GM19324 (cell line): ENCODE measurements at regions not wholly inside any gene's neighbourhood (a gene's known extent, or its start where the extent isn't known, plus 50 kb on each side); places are given as distances from the start of the nearest gene placed in this dataset.

Experiments used
- ATAC-seq: cut with Tn5 transposase; IDR thresholded peaks from one replicate; pipeline ENCODE4 v1.9.1; 2021; ENCODE audit warnings: mild to moderate bottlenecking, moderate library complexity; ENCODE audit not compliant: unreplicated experiment, low FRiP score

DNA sequence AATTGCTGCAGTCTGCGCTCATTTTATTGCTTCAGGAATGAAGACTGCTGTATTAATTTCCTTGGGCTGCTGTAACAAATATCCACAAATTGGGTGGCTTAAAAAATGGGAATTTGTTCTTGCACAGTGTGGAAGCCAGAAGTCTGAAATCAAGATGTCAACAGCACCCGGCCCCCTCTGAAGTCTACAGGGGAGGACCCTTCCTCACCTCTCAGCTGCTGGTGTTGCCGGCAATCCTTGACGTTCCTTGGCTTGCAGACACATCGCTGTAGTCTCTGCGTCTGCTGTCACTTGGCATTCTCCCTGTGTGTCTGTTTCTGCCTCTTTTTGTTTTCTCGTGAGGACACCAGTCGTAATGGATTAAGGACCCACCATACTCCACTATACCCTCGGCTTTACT is 166.2 kb downstream of the PTPN20 start:
- no peak for ATAC-seq

DNA sequence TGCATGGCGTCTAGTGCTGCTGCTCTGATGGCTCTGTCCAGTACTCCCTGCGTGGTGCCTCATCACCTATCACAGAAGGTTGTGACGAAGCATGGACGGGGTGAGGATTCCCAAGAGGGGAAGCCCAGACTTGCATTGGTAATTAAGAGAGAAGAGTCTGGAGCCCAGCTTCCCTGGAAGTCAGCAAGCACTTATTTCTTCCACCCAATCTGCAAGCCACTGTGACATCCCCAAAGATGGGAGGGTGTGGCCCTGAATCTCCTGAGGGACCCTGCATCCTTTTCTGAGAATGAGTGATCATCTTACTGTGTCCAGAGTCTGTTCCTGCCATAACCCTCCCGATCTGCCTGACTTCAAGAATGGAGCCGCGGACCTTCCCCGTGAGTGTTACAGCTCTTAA is 166.7 kb downstream of the PTPN20 start:
- no peak for ATAC-seq

DNA sequence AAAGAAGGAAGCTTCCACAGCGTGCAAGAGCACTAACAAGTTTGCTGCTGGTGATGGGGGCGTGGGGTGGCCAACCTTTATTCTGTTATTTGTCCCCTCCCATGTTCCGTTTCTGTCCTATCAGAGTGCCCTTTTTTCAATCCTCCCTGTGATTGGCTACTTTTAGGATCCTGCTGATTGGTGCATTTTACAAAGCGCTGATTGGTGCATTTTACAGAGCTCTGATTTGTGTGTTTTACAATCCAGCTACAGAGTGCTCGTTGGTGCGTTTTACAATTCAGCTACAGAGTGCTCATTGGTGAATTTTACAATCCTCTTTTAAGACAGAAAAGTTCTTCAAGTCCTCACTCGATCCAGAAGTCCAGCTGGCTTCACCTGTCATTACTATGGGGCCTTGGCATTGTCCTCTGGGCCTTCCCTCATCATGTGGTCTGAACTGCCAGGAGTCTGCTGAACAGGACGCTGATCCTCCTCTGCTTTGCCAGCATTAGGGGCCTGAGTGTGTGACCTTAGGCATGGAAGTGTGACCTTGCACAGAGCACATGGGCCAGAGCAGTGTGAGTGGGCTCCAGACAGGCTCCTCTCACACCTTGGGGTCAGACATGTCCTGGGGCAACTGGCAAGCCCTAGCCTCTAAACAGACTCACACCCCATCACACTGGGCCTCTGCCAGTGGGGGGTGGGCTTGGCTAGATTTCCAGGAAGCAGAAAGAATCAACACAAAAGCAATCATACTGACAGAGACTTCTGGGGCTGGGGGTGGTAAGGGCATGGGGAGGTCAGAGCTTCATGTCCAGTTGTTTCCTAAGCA is 167.4 kb downstream of the PTPN20 start:
- ATAC-seq = no peak

DNA sequence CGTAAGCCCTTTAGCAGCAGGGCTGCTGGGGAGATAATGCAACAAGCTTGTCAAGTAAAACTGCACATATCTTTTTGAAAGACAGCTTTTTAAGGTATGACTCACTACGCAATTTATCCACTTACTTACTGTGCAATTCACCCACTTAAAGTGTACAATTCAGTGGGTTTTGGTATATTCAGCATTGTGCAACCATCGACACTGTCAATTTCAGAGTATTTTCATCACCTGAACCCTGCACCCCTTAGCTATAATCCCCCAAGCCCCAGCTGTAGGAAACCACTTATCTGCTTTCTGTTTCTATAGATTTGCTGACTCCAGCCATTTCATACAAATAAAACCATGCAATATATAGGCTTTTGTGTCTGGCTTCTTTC is 168.0 kb downstream of the PTPN20 start:
- ATAC-seq = no peak

DNA sequence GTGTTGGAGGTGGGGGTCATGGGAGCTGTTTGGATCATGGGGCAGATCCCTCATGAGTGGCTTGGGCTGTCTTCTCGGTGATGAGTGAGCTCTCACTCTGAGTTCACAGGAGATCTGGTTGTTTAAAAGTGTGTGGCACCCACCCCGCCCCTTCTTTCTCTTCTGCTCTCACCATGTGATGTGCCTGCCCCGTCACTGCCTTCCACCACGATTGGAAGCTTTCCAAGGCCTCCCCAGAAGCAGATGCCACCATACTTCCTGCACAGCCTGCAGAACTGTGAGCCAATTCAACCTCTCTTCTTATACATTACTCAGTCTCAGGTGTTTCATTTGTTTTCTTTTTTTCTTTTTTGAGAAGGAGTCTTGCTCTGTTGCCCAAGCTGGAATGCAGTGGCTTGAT is 170.0 kb downstream of the PTPN20 start:
- no peak for ATAC-seq

DNA sequence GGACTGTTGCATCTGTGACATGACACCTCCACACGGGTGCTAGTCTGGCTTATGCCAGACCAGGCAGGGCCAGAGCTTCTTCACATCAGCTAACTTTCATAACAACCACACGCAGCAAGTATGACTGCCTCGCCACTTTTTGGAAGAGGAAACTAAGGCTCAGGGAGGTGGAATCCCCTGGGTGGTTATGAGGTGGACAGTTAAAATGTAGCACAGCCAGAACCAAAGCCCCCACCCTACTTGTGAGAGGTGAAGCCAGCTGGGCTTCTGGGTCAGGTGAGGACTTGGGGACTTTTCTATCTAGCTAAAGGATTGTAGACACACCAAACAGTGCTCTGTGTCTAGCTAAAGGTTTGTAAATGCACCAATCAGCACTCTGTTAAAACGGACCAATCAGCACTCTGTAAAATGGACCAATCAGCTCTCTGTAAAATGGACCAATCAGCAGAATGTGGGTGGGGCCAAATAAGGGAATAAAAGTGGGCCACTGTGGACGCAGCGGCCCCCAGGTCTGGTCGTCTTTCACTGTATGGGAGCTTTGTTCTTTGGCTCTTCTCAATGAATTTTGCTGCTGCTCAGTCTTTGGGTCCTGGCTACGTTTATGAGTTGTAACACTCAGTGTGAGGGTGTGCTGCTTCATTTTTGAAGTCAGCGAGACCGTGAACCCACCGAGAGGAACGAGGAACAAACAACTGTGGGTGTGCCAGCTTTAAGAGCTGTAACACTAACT is 171.0 kb downstream of the PTPN20 start:
- no peak for ATAC-seq

DNA sequence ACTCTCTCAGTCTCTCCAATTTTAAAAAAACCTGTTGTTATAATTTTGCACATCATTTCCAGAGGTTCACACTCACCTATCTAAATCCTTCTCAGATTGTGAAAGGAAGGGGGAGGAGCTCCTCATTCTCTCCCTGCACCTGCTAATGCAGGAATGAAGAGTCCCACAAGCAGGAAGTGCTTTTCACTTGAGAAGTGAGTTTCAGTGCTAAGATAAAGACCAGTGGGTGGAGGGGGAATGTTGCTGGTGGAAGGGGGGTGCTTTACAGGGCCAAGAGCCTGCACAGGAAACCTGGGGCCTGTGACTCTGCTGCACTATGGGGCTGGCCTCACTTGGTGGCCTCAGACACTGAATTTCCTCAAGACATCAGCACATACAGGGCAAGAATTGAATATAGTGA is 176.4 kb downstream of the PTPN20 start:
- ATAC-seq = no peak

DNA sequence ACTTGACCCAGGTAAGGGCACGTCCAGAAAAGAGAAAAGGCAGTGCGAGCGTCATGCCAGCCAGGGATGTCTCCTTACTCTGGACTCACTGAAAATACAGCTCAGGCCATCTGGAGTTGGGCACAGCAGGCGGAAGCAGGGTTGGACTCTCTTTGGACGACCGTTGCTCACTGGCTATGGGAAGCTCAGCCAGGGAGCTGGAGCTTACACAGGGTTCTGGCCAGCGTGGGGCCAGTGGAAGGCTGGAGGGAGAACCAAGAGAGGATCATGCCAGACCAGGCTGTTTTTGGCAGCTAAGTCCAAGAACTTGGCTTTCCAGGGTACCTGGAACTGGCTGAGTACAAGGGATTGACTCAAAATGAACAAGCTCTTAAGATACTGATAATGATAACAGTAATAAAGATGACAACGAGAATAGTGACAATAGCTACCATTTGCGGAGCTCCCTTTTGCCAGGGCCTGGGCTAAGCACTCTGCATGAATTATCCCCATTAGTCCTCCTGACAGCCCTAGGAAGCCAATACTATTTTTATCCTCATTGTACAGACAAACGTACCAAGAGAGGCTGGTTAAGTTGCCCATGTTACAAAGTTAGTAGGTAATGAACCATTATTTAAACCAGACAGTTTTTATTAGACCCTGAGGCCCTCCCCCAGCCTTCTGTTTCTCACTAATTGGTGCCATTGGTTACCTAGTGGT is 177.6 kb downstream of the PTPN20 start:
- ATAC-seq = no peak

DNA sequence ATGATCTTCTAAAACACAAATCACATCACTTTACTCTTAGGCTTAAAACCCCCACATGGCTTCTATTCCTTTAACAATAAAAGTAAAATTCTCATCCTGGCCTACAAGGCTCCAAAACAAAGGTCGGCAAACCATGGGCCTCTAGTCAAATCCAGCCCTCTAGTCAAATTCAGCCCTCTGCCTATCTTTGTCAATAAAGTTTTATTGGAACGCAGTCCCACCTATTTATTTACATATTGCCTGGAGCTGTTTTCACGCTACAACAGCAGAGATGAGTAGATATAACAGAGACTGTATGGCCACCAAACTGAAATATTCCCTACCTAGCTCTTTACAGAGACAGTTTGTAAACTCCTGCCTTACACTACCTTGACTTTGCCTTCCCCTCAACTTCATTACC is 178.8 kb downstream of the PTPN20 start:
- ATAC-seq = no peak

DNA sequence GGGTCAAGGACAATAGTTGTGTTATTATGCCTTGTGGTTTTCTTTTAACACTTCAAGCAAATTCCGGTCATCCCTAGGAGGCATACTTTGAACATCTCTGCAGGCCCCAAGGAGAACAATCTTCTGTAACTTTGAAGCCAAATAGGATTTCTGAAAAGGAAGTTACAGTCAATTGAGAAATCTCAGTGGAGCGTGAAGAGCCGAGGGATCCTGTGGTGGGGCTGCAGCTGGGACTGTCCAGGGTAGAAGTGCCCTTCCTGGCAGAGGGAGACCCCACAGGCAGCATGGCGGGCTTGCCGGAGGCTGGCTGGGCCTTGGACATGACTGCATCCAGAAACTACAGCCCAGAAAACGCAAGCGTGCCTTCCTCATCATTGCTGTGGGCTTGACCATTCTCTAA is 179.7 kb downstream of the PTPN20 start:
- no peak for ATAC-seq

DNA sequence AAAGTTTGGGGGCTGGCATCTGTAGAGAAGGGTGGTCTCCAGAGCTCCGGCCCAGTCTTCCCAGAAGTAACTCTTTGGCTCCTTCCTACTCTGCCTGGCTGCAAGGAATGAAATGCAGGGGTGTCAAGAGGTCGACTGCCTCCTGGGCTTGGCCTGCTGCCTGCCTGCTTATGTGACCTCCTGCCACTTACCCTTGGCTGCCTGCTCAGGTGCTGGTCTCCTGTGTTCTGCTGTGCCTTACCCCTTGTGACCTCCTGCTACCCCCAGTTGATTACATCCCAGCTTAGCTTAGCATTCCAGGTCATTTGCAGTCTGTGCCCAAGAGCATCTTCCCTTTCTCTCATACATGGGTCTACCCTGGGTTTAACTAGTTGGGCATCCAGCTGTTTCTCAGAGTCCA is 180.2 kb downstream of the PTPN20 start:
- ATAC-seq = no peak

DNA sequence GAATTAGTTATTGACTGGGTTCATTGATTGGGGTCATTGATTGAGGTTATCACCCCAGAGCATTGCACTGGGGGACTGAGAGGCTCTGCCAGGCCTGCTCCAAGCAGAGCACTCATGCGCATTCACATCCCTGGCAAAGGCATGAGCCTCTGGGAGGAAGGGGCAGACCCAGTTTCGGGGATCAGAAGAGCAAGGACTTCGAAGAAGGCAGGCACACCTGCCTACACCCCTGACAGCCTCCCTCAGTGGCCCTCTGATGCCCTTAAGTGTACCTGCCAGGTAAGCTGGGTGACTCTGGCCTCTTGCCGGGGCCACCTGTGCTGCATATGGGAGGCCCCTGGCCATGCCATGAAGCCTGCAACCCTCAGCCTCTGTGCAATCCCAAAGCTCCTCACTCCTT is 181.1 kb downstream of the PTPN20 start:
- ATAC-seq = no peak

DNA sequence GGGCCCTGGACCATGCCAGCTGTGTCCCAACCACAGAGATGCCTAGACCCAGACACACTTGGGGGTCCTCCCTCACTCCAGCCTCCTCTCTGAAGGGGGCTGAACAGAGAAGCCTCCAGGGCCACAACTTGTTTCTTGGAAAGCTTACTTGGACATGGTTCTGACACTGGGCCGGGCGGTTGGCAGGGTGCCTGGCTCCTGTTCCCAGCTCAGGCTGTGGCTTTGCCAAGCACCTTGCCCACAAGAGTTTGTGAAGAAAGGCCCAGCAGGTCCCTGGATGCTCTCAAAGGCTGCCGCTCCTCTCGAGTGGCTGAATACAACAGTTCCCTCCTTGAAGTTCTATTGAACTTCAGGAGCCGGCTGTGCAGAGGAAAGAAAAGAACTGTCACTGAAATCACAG is 181.6 kb downstream of the PTPN20 start:
- ATAC-seq = no peak

DNA sequence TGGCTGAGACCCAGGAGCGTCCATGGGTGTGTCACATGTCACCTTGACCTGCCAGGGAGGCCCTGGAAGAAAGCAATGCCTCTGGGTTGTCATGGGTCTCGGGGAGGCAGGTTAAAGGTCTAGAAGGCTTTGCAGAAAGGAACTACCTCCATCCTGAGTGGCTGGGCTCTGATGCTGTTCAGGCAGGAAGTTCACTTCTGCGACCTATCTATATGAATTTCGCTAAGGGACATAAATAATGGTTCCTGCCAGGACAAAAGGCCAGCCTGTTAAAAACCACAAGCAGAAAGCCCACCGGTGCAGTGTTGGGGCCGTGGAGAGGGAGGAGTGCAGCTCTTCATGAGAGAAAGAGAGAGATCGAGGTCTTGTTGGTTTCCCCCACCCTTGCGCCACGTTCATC is 182.9 kb downstream of the PTPN20 start:
- ATAC-seq = no peak

DNA sequence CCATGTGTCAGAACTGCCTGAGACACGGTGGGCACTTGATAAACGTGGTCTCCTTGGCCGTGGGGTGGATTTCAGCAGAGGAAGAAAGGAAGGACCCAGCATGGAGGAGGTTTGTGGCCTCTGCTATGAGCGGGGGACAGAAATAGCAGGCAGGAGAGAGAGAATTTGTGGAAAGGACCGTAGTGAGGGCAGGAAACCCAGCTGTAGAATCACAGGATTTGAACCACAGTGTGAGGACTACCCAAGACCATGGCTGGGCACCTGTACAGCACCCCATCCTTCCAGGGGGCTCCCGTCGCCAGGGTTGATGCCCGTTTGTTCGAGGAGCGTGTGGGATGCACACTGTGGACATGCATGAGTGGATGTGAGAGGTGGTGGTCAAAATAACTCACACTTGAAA is 183.4 kb downstream of the PTPN20 start:
- no peak for ATAC-seq

DNA sequence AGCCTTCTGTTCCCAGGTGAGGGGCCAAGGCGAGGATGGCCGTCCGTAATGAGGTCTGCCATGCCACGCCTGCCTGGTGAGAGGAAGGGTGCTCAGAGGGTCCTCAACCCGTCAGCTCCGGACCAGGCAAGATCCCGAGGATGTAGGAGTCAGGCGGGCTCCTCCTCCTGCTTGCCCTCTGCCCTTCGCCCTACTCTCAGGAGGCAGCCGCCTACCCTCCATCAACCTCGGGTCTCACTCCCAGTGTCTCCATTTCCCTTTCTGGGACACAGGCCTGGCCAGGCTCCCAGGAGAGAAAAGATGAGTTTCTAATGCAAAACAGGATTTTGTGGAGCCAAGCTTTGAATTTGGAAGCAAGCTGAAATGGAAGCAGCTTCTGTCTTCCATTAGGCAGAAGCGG is 184.0 kb downstream of the PTPN20 start:
- no peak for ATAC-seq

DNA sequence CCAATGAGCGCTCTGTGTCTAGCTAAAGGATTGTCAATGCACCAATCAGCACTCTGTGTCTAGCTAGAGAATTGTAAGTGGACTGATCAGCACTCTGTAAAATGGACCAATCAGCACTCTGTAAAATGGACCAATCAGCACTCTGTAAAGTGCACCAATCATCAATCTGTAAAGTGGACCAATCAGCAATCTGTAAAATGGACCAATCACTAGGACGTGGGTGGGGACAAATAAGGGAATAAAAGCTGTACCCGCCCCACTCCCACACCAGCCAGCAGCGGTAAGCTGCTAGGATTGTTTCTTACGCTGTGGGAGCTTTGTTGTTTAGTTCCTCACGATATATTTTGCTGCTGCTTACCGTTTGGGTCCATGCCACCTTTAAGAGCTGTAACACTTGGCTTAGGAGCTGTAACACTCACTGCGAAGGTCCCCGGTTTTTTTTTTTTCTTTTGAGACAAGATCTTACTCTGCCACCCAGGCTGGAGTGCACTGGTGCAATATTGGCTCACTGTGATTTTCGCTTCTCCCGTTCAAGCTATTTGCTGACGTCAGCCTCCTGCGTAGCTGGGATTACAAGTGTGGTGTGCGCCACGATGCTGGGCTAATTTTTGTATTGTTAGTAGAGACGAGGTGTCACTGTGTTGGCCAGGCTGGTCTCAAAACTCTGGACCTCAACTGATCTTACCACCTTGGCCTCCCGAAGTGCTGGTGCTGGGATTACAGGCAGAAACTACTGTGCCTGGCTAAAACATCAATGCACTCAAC is 184.8 kb downstream of the PTPN20 start:
- ATAC-seq = no peak

DNA sequence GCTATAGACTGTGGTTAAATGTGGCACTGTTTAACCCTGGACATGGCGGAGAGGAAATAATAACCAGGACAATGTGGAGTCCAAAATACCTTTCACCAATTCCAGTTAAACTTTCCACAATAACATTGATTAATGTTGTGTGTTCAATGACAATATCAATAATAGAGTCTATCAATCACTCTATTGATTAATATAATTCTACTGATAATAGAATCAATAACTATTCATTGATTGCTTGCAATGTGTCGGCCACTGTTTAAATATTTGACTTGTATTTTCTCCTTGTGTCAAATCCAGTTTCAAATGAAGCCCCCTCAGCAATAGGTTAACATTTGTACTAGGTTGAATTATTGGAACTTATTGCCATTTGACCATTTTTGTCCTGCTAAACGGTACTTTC is 187.0 kb downstream of the PTPN20 start:
- ATAC-seq = no peak

DNA sequence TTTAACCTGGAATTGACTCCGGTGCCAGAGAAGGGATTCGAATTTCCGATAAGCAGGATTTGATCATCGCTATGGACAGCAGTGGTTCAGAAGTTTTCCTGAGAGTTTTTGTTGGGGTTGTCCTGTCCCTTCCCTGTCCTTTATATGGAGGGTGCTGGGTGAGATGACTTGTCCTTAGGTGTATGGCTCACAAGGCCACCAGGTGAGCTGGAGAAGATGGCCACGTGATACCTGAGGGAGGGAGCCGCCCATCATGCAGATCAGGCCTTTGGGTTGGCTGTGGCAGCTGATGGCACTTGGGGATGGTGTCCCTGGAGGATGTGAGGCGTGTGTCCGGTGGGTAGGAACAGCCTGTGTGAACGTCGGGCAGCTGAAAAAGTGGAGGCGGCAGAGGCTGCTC is 187.7 kb downstream of the PTPN20 start:
- no peak for ATAC-seq

DNA sequence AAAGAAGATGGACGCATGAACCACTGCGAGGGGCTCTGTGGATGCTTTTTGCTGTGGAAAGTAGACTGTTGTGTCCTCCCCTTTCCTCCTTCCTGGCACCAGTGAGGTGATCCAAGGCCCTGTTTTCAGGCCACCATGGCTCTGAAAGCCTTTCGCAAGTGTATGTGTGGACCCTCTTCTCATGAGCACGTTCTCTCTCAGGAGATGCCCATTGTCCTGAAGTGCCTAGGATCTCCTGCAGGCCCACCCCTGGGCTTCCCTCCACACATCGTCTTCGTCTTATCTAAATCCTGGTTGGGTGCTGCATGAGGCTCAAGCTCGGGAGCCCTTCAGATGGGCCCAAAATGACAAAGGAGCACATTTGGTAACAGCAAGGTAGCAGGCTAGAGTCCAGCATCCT is 188.2 kb downstream of the PTPN20 start:
- no peak for ATAC-seq

DNA sequence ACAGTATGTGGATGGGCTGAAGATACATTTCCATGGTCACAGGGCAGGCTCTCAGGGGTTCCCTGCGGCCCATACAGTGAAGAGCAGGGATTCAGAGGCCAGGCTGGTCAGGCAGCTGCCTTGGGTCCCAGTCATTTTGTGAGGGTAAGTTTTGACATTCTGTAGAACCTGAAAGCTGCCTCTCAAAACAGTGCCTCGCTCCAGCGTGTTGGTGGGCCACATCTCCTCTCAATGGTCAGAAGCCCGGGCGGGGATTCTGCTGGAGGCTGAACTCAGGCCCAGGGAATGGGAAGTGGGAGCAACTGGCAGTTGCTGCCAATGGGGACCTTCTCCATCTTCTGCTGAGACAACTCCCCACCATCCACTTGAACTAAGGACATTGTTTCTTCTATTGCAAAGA is 190.0 kb downstream of the PTPN20 start:
- no peak for ATAC-seq
